Thyroid gland (tissue), 4 donors: ENCODE measurements at regions not wholly inside any gene's neighbourhood (a gene's known extent, or its start where the extent isn't known, plus 50 kb on each side); places are given as distances from the start of the nearest gene placed in this dataset.
"Not testable (repeated sequence)": the region's sequence is repeated elsewhere in the genome, so short reads cannot be mapped to it uniquely, and the experiment has no call there.

ENCODE experiments used
- CTCF ChIP-seq, 6 experiments: fragments of 200-600 bp in 3 of 6; fragments of 450-650 bp in 3 of 6; sonication (generic) in 3 of 6; IDR thresholded peaks; one replicate each; pipeline ENCODE4 v1.5.1; 2016 to 2019; ENCODE audit warnings: antibody characterized with exemption in 6 of 6, mild to moderate bottlenecking in 2 of 6, inconsistent platforms in 1 of 6, moderate library complexity in 1 of 6
- POLR2A ChIP-seq, 2 donors: fragments of 450-650 bp; IDR thresholded peaks; one replicate each; pipeline ENCODE4 v1.6.1; 2017; ENCODE audit warnings: antibody characterized with exemption in 2 of 2, mild to moderate bottlenecking in 2 of 2, moderate library complexity in 1 of 2

GRCh38 chr17:30711626-30712507 is 112.6 kb downstream of the CRLF3 start:
- TF ChIP-seq CTCF, POLR2A (IDR thresholded peaks at IDR 0.05): not testable (repeated sequence)
